K562 (cell line): ENCODE measurements at regions not wholly inside any gene's neighbourhood (a gene's known extent, or its start where the extent isn't known, plus 50 kb on each side); places are given as distances from the start of the nearest gene placed in this dataset.

Experiments used
- MXD1 ChIP-seq: fragments of 250-450 bp; sonication (Bioruptor Pico); IDR thresholded peaks from 2 replicates; pipeline ENCODE4 v1.8.0; 2021; ENCODE audit warnings: borderline replicate concordance, mild to moderate bottlenecking, moderate library complexity; ENCODE audit not compliant: poor library complexity, severe bottlenecking
- ZNF263 ChIP-seq: sonication (generic); formaldehyde crosslinking; IDR thresholded peaks from 2 replicates; pipeline ENCODE4 v1.8.0; 2022; ENCODE audit warnings: mild to moderate bottlenecking, missing genetic modification reagents, borderline replicate concordance

GRCh38 chr21:26686278-26686677 is 113.2 kb upstream of the CYYR1 start:
- TF ChIP-seq ZNF263 (CRISPR knock-in tag) (no peak), MXD1 (CRISPR knock-in tag) (no peak)
